Astrocyte (in vitro differentiated cells and primary cell): ENCODE measurements at regions not wholly inside any gene's neighbourhood (a gene's known extent, or its start where the extent isn't known, plus 50 kb on each side); places are given as distances from the start of the nearest gene placed in this dataset.

ENCODE experiments used
- DNase-seq: peaks from one replicate; pipeline ENCODE4 v3.0.0-alpha.2; 2010; ENCODE audit warnings: low read depth
- FAIRE-seq: peaks from 2 replicates; lab custom pipeline; 2011; peaks lifted over from hg19 to GRCh38; lab: Jason Lieb, UNC
- H2AFZ ChIP-seq: 2 replicates; pipeline ENCODE4 v1.6.0; 2012; ENCODE audit warnings: low read depth, low read length, inconsistent platforms
- H3K27ac ChIP-seq: 2 replicates; pipeline ENCODE4 v1.5.1; 2011; ENCODE audit warnings: low read depth, low read length, inconsistent platforms
- H3K27me3 ChIP-seq: 2 replicates; pipeline ENCODE4 v1.6.0; 2011; ENCODE audit warnings: low read length, inconsistent platforms; ENCODE audit not compliant: insufficient read depth
- H3K36me3 ChIP-seq: 2 replicates; pipeline ENCODE4 v1.5.1; 2011; ENCODE audit warnings: low read length, inconsistent platforms; ENCODE audit not compliant: insufficient read depth
- H3K4me1 ChIP-seq: 2 replicates; pipeline ENCODE4 v1.5.1; 2011; ENCODE audit warnings: low read length, inconsistent platforms; ENCODE audit not compliant: insufficient read depth
- H3K4me2 ChIP-seq: 2 replicates; pipeline ENCODE4 v1.6.0; 2012; ENCODE audit warnings: low read length, inconsistent platforms
- H3K4me3 ChIP-seq: 2 replicates; pipeline ENCODE4 v1.5.1; 2011; ENCODE audit warnings: low read depth, mild to moderate bottlenecking, low read length, inconsistent platforms; ENCODE audit not compliant: insufficient read depth
- H3K79me2 ChIP-seq: 2 replicates; pipeline ENCODE4 v1.6.0; 2012; ENCODE audit warnings: mild to moderate bottlenecking, low read length, inconsistent platforms; ENCODE audit not compliant: insufficient read depth
- H3K9ac ChIP-seq: 2 replicates; pipeline ENCODE4 v1.6.0; 2012; ENCODE audit warnings: mild to moderate bottlenecking, low read length, inconsistent platforms
- H3K9me3 ChIP-seq: 2 replicates; pipeline ENCODE4 v1.5.1; 2012; ENCODE audit warnings: low read depth, mild to moderate bottlenecking, low read length, inconsistent platforms; ENCODE audit not compliant: insufficient read depth
- H4K20me1 ChIP-seq: 2 replicates; pipeline ENCODE4 v1.6.0; 2012; ENCODE audit warnings: low read length, inconsistent platforms; ENCODE audit not compliant: insufficient read depth
- H3K27ac Mint-ChIP-seq: one replicate; pipeline ENCODE4 v1.8.0; 2021; ENCODE audit warnings: mild to moderate bottlenecking, mixed read lengths; ENCODE audit not compliant: unreplicated experiment
- H3K27me3 Mint-ChIP-seq: one replicate; pipeline ENCODE4 v1.8.0; 2021; ENCODE audit warnings: low read depth, mixed read lengths; ENCODE audit not compliant: unreplicated experiment
- H3K36me3 Mint-ChIP-seq: one replicate; pipeline ENCODE4 v1.8.0; 2021; ENCODE audit warnings: low read depth, mixed read lengths; ENCODE audit not compliant: unreplicated experiment
- H3K4me1 Mint-ChIP-seq: one replicate; pipeline ENCODE4 v1.8.0; 2021; ENCODE audit warnings: low read depth, mixed read lengths; ENCODE audit not compliant: unreplicated experiment
- H3K4me3 Mint-ChIP-seq: one replicate; pipeline ENCODE4 v1.8.0; 2021; ENCODE audit warnings: mild to moderate bottlenecking, moderate library complexity, mixed read lengths; ENCODE audit not compliant: unreplicated experiment
- H3K9me3 Mint-ChIP-seq: one replicate; pipeline ENCODE4 v1.8.0; 2021; ENCODE audit warnings: mild to moderate bottlenecking, mixed read lengths; ENCODE audit not compliant: unreplicated experiment
- EZH2 ChIP-seq: IDR thresholded peaks from 2 replicates; pipeline ENCODE4 v1.6.1; 2012; ENCODE audit warnings: mild to moderate bottlenecking, low read length, inconsistent platforms; ENCODE audit not compliant: insufficient read depth
- TF ChIP-seq, protein P1 (sequence below): IDR thresholded peaks from 2 replicates; pipeline ENCODE4 v1.5.1; 2011; ENCODE audit warnings: low read depth, mild to moderate bottlenecking, inconsistent platforms, low read length, moderate library complexity; ENCODE audit not compliant: insufficient read depth

DNA sequence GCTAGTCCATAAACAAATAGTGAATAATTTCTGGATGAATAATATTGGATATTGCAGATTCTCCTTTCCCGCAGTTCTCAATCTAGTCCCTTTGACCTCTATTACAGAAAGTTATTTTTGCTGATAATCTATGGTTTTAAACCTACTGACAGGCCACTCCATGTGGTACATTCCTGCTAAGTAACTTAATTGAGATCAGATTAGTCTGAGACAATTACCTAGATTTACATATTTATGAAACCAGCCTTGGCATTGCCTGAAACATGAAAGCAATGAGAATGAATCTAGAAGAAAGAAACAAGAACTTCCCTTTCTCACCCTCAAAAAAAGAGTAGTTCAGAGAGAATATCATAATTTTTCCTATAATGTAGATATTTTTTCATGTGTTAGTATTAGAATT is 964.2 kb downstream of the JRKL start:
- Histone ChIP-seq H3K27me3 (no peaks in the 10 kb centered on the region), H3K4me1 (no peaks in the 10 kb centered on the region), H4K20me1 (no peaks in the 10 kb centered on the region), H3K9me3 (no peaks in the 10 kb centered on the region), H3K4me2 (no peak overlapping the region), H3K27ac (no peak overlapping the region), H3K36me3 (no peaks in the 10 kb centered on the region), H3K4me3 (no peak overlapping the region), H2AFZ (no peak overlapping the region), H3K79me2 (no peaks in the 10 kb centered on the region), H3K9ac (no peak overlapping the region)
- H3K4me3 Mint-ChIP-seq = no peak overlapping the region
- H3K27ac Mint-ChIP-seq = no peak overlapping the region
- no peak for TF ChIP-seq EZH2
- TF ChIP-seq, protein P1, sequence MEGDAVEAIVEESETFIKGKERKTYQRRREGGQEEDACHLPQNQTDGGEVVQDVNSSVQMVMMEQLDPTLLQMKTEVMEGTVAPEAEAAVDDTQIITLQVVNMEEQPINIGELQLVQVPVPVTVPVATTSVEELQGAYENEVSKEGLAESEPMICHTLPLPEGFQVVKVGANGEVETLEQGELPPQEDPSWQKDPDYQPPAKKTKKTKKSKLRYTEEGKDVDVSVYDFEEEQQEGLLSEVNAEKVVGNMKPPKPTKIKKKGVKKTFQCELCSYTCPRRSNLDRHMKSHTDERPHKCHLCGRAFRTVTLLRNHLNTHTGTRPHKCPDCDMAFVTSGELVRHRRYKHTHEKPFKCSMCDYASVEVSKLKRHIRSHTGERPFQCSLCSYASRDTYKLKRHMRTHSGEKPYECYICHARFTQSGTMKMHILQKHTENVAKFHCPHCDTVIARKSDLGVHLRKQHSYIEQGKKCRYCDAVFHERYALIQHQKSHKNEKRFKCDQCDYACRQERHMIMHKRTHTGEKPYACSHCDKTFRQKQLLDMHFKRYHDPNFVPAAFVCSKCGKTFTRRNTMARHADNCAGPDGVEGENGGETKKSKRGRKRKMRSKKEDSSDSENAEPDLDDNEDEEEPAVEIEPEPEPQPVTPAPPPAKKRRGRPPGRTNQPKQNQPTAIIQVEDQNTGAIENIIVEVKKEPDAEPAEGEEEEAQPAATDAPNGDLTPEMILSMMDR = no peak
- no peaks in the 10 kb centered on the region for H3K4me1 Mint-ChIP-seq
- no peak for DNase-seq
- no peak for FAIRE-seq
- H3K27me3 Mint-ChIP-seq = no peaks in the 10 kb centered on the region
- no peaks in the 10 kb centered on the region for H3K36me3 Mint-ChIP-seq
- H3K9me3 Mint-ChIP-seq = no peaks in the 10 kb centered on the region

DNA sequence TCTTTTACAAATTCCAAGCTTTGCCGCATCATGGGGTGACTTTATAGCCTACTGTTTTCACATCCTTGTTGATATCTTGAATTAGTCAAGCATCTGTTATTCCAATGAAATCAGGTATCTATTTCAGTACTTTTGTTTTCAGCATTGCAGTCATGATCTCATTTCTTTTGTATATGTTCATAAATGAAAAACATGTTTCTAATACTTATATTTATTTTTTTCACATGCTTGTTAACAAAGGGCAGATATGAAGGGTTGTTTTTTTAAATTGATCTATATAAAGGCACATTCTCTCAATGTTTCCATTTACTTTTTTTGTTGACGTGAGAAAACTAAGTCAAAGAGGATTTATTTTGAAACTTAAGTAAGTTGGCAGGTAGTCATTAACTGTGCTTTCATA is 964.8 kb downstream of the JRKL start:
- FAIRE-seq (no peak), DNase-seq (no peak)
- Histone ChIP-seq H2AFZ (no peak overlapping the region), H3K9ac (no peak overlapping the region), H4K20me1 (no peaks in the 10 kb centered on the region), H3K27ac (no peak overlapping the region), H3K36me3 (no peaks in the 10 kb centered on the region), H3K4me1 (no peaks in the 10 kb centered on the region), H3K79me2 (no peaks in the 10 kb centered on the region), H3K4me3 (no peak overlapping the region), H3K27me3 (no peaks in the 10 kb centered on the region), H3K9me3 (no peaks in the 10 kb centered on the region), H3K4me2 (no peak overlapping the region)
- Mint-ChIP-seq H3K36me3 (no peaks in the 10 kb centered on the region), H3K4me3 (no peak overlapping the region), H3K27ac (no peak overlapping the region), H3K4me1 (no peaks in the 10 kb centered on the region), H3K27me3 (no peaks in the 10 kb centered on the region), H3K9me3 (no peaks in the 10 kb centered on the region)
- TF ChIP-seq, protein P1 = no peak
- TF ChIP-seq EZH2 = no peak

DNA sequence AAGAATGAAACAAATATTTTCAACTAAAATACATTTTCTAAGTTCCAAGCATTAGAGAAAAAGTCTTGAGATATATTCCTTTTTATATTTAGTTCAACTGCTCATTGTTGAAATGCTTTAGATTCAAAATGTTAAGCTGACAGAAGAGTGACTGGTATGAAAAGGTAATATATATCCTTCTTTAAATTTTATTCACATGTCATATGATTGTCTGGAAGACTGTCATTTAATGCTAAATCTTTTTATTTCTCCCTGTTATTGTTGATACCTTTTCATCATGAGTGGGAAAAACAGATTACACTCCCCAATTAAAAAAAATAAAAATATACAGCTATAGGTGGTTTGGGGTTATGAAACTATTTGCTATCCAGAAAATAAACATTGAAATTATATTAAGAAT is 965.4 kb downstream of the JRKL start:
- H4K20me1 ChIP-seq = no peaks in the 10 kb centered on the region
- H3K27ac Mint-ChIP-seq = no peak overlapping the region
- H3K36me3 Mint-ChIP-seq = no peaks in the 10 kb centered on the region
- no peaks in the 10 kb centered on the region for H3K27me3 Mint-ChIP-seq
- no peaks in the 10 kb centered on the region for H3K36me3 ChIP-seq
- no peak overlapping the region for H3K4me3 ChIP-seq
- H3K4me1 ChIP-seq = no peaks in the 10 kb centered on the region
- no peaks in the 10 kb centered on the region for H3K27me3 ChIP-seq
- no peak overlapping the region for H3K9ac ChIP-seq
- DNase-seq (no peak), FAIRE-seq (no peak)
- no peak overlapping the region for H2AFZ ChIP-seq
- no peaks in the 10 kb centered on the region for H3K9me3 Mint-ChIP-seq
- no peak overlapping the region for H3K27ac ChIP-seq
- no peaks in the 10 kb centered on the region for H3K9me3 ChIP-seq
- H3K4me1 Mint-ChIP-seq = no peaks in the 10 kb centered on the region
- H3K4me2 ChIP-seq = no peak overlapping the region
- TF ChIP-seq, protein P1 = no peak
- no peak for TF ChIP-seq EZH2
- no peak overlapping the region for H3K4me3 Mint-ChIP-seq
- no peaks in the 10 kb centered on the region for H3K79me2 ChIP-seq
